ENCODE measurements at regions not wholly inside any gene's neighbourhood (a gene's known extent, or its start where the extent isn't known, plus 50 kb on each side); places are given as distances from the start of the nearest gene placed in this dataset.

DNA sequence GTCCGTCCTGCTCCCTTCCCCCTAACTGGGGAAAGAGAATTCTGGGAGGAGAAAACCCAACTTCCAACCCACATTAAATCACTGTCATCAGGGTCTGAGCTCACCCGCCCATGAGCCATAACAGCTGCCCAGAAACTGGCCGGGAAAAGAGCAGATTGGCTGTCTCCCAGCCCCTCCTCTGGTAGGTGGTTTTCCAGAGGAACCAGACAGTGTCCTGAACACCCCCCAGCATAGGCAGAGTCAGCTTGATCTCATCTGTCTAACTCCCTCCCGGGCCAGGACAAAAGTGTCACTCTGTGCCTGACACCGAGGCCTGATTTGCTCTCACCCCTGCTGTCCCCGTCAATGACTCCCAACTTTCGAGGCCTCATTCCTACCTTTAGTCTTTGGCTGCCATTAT is 197.0 kb downstream of the AXIN2 start:
- DNase-seq (ENCODE audit: low read depth), result no peak

DNA sequence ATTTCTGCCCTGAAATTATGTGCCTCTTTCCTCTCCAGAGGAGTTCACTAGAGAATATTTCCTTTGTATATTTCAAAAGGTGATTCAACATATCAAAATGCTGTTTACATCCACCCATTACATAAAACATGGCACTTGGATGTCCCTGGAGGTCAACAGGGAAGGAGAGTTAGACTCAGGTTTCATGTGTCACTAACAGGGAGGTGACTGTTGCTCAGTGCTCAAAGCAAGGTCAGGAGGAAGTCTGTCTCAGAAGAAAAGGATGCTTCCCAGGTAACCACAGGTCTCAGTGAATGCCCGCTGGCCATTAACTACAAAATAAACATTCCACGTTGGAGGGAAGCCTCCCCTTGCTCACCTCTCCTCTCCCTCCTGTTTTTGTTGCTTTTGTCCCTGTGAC is 198.6 kb downstream of the AXIN2 start:
- peak; percentile 8 for DNase-seq (ENCODE audit: low read depth)

- DNase-seq (ENCODE audit: low read depth), result no peak
Observed at GRCh38 chr17:65360961-65361552, 200.4 kb downstream of the AXIN2 start.

- peak; percentile 83 for DNase-seq (ENCODE audit: low read depth)
Observed at GRCh38 chr17:65359016-65359415, 202.4 kb downstream of the AXIN2 start.

- DNase-seq (ENCODE audit: low read depth), result no peak
Observed at GRCh38 chr17:65356536-65356935, 204.9 kb downstream of the AXIN2 start.

DNA sequence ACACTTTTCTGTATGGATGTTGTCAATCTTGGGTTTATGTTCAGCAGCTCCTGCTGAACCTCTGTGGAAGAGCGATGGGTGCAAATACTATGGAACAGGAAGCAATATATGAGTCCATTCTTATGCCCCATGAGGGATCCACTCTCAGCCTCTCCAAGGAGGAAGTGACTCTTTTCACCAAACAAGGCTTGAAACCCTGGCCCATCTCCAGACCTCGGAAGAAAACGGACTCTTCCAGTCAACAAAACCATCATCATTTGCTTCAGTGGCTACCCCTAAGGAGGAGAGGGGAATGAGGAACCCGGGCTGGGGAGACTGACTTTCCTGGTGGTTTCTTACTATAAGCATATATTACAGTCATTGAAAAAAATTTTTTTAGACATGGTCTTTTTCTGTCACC is 206.2 kb downstream of the AXIN2 start:
- DNase-seq (ENCODE audit: low read depth), result peak; percentile 5

GRCh38 chr17:65349916-65350315 is 211.5 kb downstream of the AXIN2 start:
- DNase-seq (ENCODE audit: low read depth), result no peak

- no peak for DNase-seq (ENCODE audit: low read depth)
Observed at GRCh38 chr17:65346166-65346565, 209.0 kb downstream of the RGS9 start.

DNA sequence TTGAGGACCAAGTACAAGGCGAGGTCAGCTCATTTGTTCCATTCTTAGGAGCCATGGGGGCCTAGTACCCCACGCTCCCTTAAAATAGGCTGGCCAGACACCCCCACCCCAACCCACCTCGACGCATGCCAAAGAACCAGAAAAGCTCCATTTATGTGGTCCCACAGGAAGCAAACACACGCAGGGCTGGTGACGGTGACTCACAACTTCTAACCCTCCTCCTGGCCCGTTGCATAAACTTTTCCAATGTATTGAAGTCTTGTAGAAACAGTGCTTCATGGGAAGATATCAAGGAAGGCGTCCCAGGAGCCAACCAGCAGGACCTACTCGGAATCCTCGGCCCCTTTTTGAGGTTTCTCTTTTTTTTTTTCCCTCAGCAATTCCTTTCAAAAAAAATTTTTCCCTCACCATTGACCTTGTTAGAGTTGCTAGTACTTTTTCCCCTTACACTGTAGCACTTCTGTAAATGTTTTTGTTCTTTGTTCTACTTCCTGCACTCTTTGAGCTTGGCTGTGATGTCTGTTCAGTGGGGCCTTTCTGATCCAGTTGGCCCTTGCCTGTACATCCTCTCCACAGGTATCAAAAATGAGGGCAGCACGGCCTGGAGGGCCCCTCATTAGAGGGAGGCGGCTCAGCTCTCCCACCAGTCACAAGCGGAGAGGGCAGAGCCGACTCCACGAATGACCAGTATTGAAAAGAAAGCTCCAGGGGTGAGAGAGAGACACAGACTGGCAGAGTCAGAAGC is 208.3 kb downstream of the RGS9 start:
- DNase-seq (ENCODE audit: low read depth), result peak; percentile 21

DNA sequence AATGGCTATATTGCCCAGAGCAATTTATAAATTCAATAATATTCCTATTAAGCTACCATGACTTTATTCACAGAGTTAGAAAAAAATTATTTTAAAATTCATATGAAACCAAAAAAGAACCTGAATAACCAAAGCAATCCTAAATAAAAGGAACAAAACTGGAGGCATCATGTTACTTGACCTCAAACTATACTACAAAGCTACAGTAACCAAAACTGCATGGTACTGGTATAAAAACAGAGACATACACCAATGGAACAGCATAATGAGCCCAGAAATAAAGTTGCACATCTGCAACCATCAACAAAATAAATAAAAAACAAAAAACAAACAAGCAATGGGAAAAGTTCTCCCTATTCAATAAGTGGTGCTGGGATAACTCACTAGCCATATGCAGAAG is 203.2 kb downstream of the RGS9 start:
- DNase-seq (ENCODE audit: low read depth), result no peak

- DNase-seq (ENCODE audit: low read depth), result no peak
Observed at GRCh38 chr17:65334406-65334805, 197.2 kb downstream of the RGS9 start.

DNA sequence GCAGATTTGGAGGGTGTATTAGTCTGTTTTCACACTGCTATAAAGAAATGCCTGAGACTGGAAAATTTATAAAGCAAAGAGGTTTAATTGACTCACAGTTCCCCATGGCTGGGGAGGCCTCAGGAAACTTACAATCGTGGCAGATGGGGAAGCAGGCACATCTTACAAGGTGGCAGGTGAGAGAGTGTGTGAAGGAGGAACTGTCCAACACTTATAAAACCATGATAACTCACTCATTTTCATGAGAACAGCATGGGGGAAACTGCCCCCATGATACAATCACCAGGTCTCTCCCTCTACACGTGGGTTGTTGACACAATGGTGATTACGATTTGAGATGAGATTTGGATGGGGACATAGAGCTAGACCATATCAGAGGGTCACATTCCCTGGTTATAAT is 195.6 kb downstream of the RGS9 start:
- no peak for DNase-seq (ENCODE audit: low read depth)

DNA sequence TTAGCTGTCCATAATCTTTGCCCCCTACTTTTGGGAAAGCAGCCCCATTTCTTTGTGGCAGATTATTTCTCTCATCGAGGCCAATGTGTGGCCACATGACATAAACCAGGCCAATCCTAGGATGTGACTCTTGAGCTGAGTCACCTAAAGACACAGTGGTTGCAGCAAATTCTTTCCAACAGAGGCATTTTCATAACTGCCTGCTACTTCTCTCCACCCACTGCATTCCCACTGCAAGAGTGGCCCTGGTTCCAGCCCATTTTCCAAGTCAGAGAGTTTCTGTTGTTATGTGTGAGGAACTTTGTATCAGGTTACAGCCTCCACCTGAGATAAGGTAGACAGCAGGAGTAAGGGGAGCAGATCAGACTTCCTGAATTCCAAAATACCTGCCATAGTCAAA is 195.2 kb downstream of the RGS9 start:
- DNase-seq (ENCODE audit: low read depth), result peak; percentile 69

DNA sequence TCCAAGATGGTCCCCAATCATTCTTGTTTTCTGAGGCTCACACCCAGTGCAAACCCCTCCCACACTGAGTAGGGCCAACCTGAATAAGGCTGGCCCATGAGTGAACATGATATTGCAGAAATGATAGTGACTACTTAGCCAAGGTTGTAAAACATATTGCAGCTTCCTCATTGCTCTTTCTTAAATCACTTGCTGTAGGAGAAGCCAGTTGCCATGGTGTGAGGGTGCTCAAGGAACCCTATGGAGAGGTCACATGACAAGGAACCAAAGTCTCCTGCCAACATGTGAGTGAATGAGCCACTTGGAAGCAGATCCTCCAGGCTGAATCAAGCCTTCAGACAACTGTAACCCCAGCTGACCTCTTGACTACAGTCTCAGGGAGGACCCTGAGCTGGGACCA is 191.4 kb downstream of the RGS9 start:
- DNase-seq (ENCODE audit: low read depth), result no peak

DNA sequence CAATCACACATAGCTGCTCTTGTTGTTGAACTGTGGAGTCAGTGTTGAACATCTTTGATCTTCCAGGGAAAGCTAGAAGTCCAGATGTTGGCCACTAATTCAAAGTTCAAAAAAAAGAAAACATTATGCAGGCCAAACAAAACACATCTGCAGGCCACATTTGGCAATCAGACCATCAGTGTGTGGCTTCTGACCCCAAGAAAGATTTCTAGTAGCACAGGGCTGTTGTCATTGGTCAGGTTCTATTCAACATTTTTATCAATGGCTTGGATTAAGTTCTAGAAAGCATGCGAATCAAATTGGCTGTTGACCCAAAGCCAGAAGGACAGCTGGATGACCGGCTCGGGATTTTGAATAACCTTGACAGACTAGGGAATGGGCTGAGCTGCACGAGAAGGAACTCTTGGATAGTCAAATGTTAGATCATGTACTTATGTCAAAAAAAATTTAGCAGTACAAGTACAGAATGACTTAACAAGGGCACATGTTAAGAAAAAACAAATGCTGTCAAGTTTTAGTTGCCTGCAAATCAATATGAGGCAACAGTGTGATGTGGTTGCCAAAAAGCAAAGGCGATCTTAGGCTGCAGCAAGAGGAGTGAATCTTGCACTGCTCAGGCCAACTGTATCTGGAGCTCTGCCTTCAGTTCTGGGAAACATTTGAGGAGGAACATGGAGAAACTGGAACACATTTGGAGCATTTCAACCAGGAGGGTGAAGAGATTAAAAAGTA is 187.6 kb downstream of the RGS9 start:
- DNase-seq (ENCODE audit: low read depth), result no peak

- DNase-seq (ENCODE audit: low read depth), result peak; percentile 7
Observed at GRCh38 chr17:65323049-65323448, 185.9 kb downstream of the RGS9 start.

DNA sequence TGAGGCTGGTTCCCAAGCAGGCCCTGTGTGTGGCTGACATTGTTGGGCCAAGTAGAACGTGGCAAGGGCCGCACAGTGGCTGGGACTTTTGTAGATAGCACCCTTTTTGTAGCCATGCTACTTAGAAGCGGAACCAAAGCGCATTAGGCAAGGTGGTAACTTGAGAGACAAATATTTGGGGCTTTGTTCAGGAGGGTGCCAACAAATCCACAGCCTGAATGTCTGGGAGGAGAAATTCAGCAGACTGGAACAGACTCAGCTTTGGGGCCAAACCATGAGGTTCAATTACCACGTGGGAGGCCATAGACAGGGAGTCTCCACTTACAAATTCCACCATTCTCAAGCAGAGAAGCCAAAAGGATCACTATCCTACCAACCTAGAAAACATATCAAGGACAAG is 183.7 kb downstream of the RGS9 start:
- no peak for DNase-seq (ENCODE audit: low read depth)

DNA sequence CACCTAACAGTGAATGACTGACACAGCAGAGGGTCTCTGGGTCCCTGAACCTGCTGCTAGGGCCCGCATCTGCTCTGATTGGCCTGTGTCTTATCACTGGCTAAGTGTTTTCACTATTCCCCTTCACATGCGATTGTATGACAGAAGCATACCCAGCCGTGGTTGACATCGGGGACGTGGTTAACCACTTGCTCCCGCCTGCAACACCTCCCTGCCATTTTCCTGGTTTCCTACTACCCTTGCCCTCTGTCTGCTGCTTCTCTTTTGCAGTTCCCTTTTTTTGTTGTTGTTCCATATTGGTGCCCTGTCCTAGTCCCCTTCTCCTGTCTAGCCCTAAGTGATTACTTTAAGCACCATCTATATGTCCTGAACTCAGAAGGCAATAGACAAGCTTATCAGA is 177.0 kb downstream of the RGS9 start:
- no peak for DNase-seq (ENCODE audit: low read depth)

DNA sequence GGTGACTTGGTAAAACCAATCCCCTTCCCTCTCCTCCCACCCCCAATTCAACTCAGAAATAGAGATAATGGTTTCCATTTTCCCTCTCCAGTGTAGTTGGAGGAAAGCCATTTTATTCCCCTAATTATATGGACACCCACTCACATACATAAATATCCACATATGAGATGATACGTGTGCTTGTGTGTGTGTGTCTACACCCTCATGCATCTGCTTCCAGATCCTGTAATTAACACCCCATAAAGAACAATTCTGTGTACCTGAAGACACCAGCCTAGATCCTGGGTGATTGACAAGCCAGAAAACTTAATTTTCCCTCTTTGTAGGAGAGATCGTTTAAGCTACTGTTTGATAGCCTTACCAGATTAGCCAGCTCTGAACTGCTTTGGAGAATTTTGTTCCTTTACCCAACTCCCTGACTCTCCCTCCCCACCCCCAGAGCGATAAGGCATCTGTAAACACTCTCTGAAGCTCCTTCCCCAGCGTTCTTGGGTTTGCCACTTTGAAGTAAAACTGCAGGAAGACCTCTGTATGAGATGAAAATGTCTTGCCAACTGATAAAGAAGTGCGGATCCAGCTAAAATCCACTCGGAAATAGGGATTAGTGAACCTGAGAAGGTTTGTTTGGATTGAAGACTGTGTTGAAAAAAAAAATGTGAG is 175.7 kb downstream of the RGS9 start:
- DNase-seq (ENCODE audit: low read depth), result no peak

DNA sequence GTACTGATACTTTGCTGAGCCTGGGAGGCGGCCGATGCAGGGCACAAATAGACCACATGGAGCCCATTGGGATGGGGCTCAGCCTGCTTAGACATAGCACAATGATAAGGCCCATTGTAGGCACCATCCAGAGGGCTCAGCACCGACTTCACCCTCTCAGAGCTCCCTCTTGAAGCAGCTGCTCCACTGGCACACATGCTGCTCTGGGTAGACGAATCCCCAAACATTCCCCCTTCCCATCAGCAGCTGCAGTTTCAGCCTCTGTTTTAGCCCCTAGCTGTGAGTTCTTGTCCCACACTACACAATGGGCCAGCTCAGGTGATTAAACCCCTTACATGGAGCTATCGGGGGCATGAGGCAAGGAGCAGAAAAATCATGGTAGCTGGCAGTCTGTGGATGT is 174.1 kb downstream of the RGS9 start:
- DNase-seq (ENCODE audit: low read depth), result no peak

DNA sequence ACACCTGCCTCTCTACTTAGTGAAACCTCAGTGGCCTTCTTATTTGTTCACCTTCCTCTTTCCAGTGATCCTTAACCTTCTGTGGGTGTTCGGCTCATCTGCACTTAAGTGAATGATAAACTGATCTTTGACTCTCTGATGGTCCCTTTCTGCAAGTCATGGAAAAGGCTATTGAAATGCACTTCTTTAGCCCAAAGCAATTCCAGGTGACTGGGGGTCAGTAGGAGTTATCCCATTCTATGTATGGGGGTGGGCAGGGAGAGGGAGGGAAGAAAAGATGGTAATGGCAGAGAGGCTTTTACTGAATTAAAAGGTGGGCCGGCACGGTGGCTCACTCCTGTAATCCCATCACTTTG is 170.8 kb downstream of the RGS9 start:
- no peak for DNase-seq (ENCODE audit: low read depth)

DNA sequence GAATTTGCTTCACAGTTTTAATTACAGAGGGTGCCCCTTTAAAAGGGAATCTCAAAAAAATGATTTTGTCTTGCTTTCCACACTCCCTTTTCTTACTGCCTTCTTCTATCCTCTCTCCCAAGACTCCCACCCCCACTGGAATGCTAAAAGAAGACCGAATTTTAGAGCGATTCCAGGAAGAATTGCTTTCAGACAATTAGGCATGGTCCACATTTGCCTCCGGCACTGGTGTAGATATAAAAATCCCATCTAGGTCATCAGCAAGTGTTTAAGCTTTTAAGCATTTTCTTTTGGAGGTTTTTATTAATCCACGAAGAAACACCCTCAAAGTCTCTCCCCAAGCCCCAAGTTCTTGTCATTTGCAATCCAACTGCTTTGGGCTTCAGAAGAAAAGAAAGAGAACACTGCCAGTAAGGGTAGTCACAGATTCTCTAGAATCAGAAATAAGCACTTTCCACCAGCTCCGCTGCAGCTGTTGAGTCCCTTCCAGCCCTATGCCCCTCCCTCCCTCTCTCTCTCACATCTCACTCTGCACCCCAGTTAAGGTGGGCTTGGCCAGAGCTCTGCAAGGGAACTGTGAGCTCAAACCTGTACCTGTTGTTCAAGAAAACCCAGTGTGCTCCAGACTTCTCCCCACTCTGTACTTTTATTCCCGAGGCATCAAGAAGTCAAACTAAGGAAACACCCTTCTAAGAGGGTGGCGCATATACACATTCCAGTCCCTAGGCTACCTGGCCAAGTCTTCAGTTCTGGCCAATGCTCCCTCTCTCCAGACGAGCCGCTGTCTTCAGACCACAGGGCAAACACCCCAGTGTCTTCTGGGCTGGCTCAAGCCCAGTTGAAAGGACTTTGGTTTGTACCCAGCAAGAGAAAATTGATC is 170.2 kb downstream of the RGS9 start:
- DNase-seq (ENCODE audit: low read depth), result no peak
